ENCODE measurements at regions not wholly inside any gene's neighbourhood (a gene's known extent, or its start where the extent isn't known, plus 50 kb on each side); places are given as distances from the start of the nearest gene placed in this dataset.

GRCh38 chr1:165050246-165050645 lies 306.3 kb downstream of the LMX1A start (continued):
- TF ChIP-seq EZH2phosphoT487 (IDR thresholded peaks at IDR 0.05; ENCODE audit: borderline replicate concordance, low read depth) = no peak

DNA sequence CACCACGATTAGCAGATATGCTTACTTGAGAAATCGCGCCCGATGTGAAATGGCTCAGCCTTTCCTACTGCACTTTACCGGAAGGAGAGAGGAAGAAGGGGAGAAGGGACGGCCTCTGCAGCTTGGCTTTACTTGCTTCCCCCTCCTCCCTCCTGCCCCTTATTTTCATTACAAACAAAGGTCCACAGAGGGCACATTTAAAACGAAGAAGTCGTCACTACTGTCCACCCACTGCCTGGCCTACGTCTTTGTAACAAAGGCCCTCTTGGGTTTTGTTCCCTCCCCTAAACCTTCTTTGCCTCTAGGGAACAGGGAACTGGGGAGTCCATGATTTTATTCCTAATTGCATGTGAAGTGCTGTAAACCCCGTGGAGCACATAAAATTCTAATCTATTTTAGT lies 308.5 kb downstream of the LMX1A start:
- Histone ChIP-seq H3K27me3 (ENCODE audit: insufficient read depth) (no peaks in the 10 kb centered on the region), H3K9me3 (no peaks in the 10 kb centered on the region), H3K4me2 (no peak overlapping the region), H3K9me2 (no peaks in the 10 kb centered on the region), H3K4me3 (ENCODE audit: low read depth in 2 of 2, low read length in 1 of 2) (no peak overlapping the region), H4K20me1 (ENCODE audit: insufficient read depth) (no peaks in the 10 kb centered on the region), H3K4me1 (ENCODE audit: control insufficient read depth in 1 of 2, insufficient read depth in 2 of 2, low read depth in 1 of 2, low read length in 1 of 2) (no peaks in the 10 kb centered on the region), H3K9ac (no peak overlapping the region), H3K79me2 (ENCODE audit: insufficient read depth) (no peaks in the 10 kb centered on the region), H2AFZ (ENCODE audit: low read depth) (no peak overlapping the region), H3K27ac (ENCODE audit: low read depth in 2 of 2, low read length in 1 of 2) (no peak overlapping the region), H3K36me3 (replicated peaks in 1 of 2; ENCODE audit: control insufficient read depth in 1 of 2, insufficient read depth in 2 of 2, low read length in 1 of 2) (no peaks in the 10 kb centered on the region), H3F3A (replicated peaks; ENCODE audit: insufficient read depth) (no peaks in the 10 kb centered on the region)
- TF ChIP-seq, protein P1, sequence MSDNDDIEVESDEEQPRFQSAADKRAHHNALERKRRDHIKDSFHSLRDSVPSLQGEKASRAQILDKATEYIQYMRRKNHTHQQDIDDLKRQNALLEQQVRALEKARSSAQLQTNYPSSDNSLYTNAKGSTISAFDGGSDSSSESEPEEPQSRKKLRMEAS (IDR thresholded peaks at IDR 0.05; ENCODE audit: low read depth) = no peak
- no peak for TF ChIP-seq JUND (IDR thresholded peaks at IDR 0.05)
- no peak for TF ChIP-seq TCF12 (IDR thresholded peaks at IDR 0.05)
- no peak for TF ChIP-seq TAF1 (IDR thresholded peaks at IDR 0.05; ENCODE audit: borderline replicate concordance, low read depth, low read length)
- no peak for TF ChIP-seq YY1 (IDR thresholded peaks at IDR 0.05; ENCODE audit: low read depth)
- TF ChIP-seq, protein P2, sequence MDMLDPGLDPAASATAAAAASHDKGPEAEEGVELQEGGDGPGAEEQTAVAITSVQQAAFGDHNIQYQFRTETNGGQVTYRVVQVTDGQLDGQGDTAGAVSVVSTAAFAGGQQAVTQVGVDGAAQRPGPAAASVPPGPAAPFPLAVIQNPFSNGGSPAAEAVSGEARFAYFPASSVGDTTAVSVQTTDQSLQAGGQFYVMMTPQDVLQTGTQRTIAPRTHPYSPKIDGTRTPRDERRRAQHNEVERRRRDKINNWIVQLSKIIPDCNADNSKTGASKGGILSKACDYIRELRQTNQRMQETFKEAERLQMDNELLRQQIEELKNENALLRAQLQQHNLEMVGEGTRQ (IDR thresholded peaks at IDR 0.05; ENCODE audit: borderline replicate concordance, low read depth, low read length) = no peak
- no peak for TF ChIP-seq RXRA (IDR thresholded peaks at IDR 0.05; ENCODE audit: borderline replicate concordance, low read depth)
- TF ChIP-seq MEF2A (IDR thresholded peaks at IDR 0.05; ENCODE audit: borderline replicate concordance, low read depth) = no peak
- TF ChIP-seq EP300 (IDR thresholded peaks at IDR 0.05; ENCODE audit: borderline replicate concordance in 1 of 2, low read depth in 1 of 2, low read length in 1 of 2) = no peak
- POLR2A ChIA-PET = no interaction called here
- no peak for DNase-seq
- CTCF ChIA-PET = no interaction called here
- 29% methylated on average over 10 of the region's 10 CpGs for WGBS (ENCODE audit: low lambda C conversion rate)

GRCh38 chr1:165045902-165046301 lies 310.6 kb downstream of the LMX1A start:
- Histone ChIP-seq H3F3A (replicated peaks; ENCODE audit: insufficient read depth) (no peaks in the 10 kb centered on the region), H3K27ac (ENCODE audit: low read depth in 2 of 2, low read length in 1 of 2) (no peak overlapping the region), H3K9me3 (no peaks in the 10 kb centered on the region), H4K20me1 (ENCODE audit: insufficient read depth) (no peaks in the 10 kb centered on the region), H3K4me1 (ENCODE audit: control insufficient read depth in 1 of 2, insufficient read depth in 2 of 2, low read depth in 1 of 2, low read length in 1 of 2) (no peaks in the 10 kb centered on the region), H3K36me3 (replicated peaks in 1 of 2; ENCODE audit: control insufficient read depth in 1 of 2, insufficient read depth in 2 of 2, low read length in 1 of 2) (no peaks in the 10 kb centered on the region), H3K4me3 (ENCODE audit: low read depth in 2 of 2, low read length in 1 of 2) (no peak overlapping the region), H3K27me3 (ENCODE audit: insufficient read depth) (no peaks in the 10 kb centered on the region), H2AFZ (ENCODE audit: low read depth) (no peak overlapping the region), H3K4me2 (no peak overlapping the region), H3K9me2 (no peaks in the 10 kb centered on the region), H3K9ac (no peak overlapping the region), H3K79me2 (ENCODE audit: insufficient read depth) (no peaks in the 10 kb centered on the region)
- ChIA-PET CTCF (no interaction called here), POLR2A (no interaction called here)
- DNase-seq = no peak
- 9% methylated on average over 4 of the region's 4 CpGs for WGBS (ENCODE audit: low lambda C conversion rate)
- no peak for TF ChIP-seq FOSL2 (IDR thresholded peaks at IDR 0.05; ENCODE audit: borderline replicate concordance, low read depth)
- TF ChIP-seq, protein P2 (IDR thresholded peaks at IDR 0.05; ENCODE audit: borderline replicate concordance, low read depth, low read length) = no peak
- no peak for TF ChIP-seq TAF1 (IDR thresholded peaks at IDR 0.05; ENCODE audit: borderline replicate concordance, low read depth, low read length)
- TF ChIP-seq RCOR1 (IDR thresholded peaks at IDR 0.05; ENCODE audit: low read length) = no peak
- no peak for TF ChIP-seq RFX5 (IDR thresholded peaks at IDR 0.05; ENCODE audit: low read length)
- no peak for TF ChIP-seq YY1 (IDR thresholded peaks at IDR 0.05; ENCODE audit: low read depth)
- TF ChIP-seq GATA2 (CRISPR knock-in tag; IDR thresholded peaks at IDR 0.05) = no peak
- no peak for TF ChIP-seq EZH2phosphoT487 (IDR thresholded peaks at IDR 0.05; ENCODE audit: borderline replicate concordance, low read depth)
- no peak for TF ChIP-seq RXRA (IDR thresholded peaks at IDR 0.05; ENCODE audit: borderline replicate concordance, low read depth)
